HG03135 (cell line): ENCODE measurements at regions not wholly inside any gene's neighbourhood (a gene's known extent, or its start where the extent isn't known, plus 50 kb on each side); places are given as distances from the start of the nearest gene placed in this dataset.

Experiments used
- ATAC-seq: cut with Tn5 transposase; IDR thresholded peaks from one replicate; pipeline ENCODE4 v1.9.1; 2021; ENCODE audit warnings: mild to moderate bottlenecking, moderate library complexity; ENCODE audit not compliant: unreplicated experiment

DNA sequence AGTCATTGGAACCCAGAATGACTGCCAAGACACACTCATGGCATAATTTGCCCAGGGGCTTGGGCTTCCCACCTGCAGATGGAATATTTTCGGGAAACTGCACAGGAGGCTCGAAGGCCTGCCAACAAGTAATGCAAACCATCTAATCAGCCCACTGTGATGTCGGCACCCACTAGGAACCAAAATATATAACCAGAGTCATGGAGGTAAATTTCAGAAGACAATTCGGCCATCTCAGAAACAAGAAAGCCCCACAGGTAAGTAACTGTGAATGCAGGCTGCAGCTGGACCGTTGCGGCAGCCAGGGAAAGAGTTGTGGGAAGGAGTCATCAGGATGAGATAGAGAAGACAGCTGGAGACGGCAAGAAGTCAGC, 264.4 kb downstream of the SYK start:
- no peak for ATAC-seq

DNA sequence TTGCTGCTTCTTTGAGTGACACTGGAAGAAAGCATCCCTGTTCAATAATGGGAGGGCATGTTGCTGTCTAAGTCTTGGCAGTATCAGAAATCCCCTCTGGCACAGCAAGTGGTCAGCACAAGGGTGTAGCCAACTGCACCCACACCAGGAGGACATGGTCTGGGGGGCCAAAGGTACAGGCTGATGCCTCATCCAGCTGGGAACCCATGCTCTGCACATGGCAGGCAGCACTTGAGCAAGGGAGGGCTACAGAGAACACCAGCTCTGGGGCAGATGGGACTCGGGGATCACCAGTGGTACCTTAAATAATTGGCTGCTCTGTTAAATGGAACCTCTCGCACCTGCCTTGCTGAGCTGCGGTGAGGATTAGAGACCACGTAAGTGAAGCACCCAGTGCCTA, 265.2 kb downstream of the SYK start:
- ATAC-seq: no peak

DNA sequence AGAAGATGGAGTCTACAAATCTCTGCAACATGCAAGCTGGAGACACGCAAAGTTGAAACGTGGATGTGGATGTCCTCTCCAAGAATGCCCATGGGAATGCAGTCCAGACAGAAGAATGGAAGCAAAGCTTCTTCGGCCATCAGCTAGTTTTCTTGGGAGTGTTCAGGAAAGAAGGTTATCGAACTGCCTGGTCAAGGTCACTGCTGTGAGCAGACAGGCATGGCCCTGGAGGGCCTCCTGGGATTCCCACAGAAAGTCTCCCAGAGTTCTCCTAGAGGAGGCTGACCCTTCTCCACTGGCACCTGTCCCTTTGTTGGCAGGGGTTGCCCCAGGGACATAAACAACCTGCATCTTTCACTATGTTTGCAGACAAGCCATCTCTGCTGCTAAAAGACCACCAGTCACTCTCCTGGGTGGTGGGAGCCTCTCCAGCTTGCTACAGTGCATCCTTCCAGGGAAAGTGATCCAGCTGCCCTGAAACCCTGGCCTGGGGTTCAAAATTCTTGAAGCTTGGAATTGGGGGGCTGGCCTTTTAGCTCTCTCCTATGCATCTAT, 265.8 kb downstream of the SYK start:
- ATAC-seq: no peak

DNA sequence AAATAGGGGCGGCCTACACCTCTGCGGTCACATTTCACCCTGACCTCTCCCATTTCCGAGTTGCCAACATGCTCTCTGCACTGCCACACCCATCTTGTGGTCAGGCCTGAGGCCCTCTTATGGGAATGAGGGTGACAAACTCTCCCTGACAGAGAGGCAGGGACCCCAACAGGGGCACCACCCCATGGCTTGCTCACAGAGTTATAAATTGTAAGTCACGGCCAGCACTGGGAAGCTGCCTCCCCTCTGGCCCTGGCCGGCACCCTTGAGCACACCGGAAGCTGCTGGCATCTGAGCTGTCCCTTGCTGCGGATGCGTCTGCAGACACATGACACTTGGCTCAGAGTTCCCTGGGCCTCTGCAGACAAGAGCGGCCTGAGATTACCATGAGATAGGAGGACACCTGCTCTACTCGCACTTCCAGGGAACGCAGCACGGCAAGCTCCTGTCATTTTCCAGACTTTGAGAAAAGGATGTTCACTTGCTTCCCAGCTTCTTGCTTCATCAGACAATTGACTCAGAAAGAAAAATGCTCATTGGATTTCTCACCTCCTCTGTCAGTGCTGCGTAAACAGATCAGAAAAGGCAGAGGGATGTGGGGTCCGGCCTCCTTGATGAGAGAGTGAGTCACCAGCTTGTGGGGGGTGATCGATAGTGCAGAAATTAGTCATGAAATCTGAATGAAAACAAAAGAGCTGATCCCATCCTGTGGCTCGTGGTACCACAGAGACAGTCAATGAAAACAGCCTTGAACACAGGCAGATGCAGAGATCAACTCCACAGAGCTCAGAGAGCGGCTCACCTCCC, 269.8 kb downstream of the SYK start:
- ATAC-seq: no peak

DNA sequence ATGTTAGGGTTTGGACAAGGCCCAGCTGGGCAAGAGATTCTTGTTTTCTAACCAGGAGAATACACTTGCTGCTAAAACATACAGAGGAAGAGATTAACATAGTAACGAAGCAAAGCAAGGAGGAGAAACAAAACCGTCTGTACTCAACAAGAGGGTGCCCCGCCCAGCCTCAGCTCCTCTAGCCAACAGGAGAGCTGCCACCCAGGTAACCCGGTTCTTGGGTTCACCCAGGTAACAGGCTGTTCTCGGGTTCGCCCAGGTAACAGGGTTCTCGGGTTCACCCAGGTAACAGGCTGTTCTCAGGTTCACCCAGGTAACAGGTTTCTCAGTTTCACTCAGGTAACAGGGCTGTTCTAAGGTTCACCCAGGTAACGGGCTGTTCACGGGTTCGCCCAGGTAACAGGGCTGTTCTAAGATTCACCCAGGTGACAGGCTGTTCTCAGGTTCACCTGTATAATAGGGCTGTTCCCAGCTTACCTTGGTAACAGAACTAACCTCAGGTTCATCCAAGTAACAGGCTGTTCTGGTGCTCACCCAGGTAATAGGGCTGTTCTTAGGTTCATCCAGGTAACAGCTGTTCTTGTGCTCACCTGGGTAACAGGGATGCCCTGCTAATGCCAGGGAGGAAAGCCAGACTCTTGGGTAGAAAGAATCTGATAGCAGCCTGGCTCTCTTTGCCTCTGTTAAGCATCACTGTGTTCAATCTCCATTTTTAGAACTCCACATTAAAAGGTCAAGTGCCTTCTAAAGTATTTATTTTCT, 271.6 kb downstream of the SYK start:
- no peak for ATAC-seq

DNA sequence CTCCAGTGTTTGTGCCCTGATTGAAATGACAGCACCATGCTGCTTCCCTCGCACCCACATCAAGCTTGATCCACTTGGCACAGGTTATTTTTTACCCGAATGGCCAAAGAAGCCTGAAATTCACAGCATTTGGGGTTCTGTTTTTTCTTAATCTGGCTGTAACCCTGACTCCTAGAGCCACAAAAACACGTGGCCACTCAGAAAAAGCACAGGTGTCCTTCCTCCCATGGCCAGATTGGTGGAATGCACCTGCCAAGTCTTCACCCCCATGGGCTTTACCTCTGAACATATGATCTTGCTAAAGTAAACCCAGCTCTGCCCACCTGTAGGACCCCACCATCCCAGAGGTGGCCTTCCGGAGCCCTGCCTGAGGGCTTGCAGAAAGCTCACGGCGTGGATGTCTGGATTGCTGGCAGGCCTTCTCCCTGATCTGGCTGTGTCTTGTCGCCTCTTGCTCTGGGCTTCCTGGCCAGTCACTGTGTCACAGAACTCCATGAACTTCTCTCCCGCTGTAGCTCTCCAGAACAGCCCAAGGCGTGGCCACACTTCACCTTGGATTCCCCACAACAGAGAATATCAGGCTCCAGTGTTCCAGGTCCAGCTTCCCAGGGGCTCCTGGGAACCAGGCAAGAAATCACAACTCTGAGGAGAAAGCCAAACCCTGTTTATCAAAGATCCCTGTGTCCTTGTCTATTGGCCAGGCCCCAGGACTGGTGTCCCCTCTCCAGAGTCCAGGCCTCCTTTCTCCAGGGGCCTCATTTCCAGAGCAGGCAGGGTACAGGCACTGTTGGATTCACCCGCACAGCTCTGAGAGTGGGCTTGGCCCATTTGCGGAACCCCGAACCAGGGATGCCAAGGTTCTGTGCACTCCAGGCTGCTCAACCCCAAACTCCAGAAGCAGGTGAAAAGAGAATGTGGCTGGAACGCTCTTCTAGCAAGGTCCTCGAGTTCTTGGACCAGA, 272.5 kb downstream of the SYK start:
- ATAC-seq: no peak

DNA sequence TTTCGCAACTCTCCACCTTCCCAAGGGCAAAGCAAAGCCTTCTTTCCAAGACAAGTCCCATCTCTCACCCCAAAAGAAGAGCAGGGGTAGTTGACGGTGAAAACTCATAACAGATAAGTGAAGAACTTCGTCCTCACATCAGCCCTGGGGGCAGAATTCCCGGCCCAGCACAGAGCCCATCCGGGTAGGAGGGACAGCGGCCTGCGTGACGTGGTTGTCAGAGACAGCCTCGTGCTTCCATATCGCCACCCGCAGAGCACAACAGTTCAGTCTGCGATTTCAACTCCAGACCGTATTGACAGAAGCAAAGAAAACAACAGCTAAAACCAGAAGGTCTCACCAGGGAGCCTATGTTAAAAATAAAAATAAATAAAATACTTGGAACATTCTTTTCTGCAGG, 273.2 kb downstream of the SYK start:
- ATAC-seq: no peak

DNA sequence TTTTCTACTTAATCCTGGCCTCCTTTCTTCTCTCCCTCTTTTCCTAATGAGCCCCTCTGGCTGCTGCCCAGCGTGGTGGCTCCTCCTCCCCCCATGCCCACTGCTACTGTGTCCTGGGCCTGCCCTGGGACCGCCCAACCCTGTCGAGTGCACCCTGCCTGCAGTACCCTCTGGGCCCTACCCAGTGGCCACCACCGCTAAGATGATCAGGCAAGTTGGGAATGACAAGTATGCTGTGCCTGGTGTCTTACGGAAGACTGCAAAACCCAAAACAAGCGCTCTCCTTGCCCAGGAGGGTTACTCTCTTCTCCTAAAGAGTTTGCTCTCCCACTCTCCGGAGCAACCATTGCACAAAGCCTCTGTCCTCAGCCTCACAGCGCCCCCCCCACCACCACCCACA, 273.7 kb downstream of the SYK start:
- no peak for ATAC-seq

DNA sequence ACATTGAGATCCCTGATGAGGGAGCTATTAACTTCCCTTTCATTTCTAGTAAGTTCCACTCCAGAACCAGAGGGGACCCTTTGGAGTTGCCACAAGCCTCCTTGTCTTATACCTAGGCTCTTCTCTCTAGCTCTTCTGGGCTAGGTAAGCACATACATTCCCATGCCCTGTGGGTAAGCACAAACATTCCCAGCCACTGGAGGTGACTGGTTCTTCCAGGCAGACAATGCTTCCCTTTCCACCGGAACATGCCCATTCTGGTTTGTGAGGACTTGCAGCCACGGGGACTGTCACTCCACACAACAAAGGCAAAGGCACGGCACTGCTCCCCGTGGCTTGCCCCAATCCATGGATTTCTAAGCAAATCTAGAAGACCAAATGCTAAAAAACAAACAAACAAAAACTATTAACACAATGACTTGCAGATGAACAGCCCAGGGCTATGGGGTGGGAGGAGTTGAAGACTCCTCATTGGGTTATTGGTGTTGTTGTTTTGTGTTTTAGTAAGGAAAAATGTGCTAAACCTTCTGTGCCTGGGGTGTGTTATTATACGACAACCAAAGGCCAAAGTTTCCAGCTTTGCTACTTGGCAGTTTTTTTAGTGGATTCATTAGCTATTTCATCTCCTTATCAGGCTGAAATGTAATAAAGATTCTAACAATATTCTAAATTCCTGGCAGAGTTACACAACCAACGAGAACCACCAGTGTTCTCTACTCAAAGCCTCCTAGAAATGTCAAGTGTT, 276.2 kb downstream of the SYK start:
- no peak for ATAC-seq

DNA sequence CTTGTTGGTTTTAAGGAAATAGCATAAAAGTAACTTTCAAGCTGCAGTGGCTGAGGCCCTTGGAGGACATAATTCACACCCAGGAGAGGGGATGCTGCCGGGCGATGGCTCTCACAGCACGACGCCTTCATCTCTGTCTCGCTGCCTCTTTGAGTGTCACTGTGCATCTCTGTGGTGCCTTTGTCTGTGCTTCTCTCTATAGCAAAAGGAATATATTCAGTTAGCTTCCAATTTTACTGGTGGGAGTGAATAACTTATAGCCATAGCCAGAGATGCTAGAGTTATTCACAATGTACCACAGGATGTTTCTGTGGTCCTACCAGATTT, 276.7 kb downstream of the SYK start:
- ATAC-seq: no peak

DNA sequence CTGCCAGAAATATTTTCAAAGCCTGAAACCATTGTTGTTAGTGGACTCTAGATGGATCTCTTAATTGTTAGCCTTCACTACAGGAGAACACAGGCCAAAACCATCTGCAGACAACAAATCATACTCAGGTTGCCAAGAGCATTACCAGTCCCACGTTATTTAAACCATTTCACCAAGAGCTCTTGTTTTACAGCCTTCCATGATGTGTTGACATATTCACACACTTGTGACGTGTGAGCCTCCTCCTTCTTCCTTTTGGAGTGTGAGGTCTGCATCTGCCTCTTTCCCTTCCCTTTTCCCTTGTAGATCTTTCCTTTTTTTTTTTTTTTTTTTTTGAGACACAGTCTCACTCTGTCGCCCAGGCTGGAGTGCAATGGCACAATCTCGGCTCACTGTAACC, 279.0 kb downstream of the AUH start:
- no peak for ATAC-seq

DNA sequence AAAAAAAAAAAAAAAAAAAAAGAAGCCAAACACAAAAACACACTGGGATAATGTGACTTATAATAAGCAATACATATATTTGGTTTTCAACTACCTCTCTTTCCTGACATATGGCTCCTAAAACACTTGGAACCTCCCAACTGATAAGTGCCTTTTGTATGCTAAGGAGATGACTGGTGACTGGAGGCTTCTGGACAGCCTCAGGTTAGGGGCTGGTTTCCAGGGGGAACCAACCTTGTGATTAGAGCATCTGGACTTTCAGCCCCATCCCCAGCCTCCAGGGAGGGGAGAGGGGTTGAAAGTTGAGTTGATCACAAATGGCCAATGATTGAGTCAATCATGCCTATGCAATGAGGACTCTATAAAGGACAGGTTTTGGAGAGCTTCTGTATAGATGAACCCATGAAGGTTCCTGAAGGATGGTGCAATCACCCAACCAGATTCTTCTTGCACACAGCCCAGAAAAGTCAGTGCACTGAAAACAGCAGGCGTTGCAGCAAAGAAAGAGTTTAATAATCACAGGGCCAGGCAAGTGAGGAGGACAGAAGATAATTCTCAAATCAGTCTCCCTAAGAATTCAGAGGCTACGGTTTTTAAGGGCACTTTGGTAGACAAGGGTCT, 276.7 kb downstream of the AUH start:
- no peak for ATAC-seq

DNA sequence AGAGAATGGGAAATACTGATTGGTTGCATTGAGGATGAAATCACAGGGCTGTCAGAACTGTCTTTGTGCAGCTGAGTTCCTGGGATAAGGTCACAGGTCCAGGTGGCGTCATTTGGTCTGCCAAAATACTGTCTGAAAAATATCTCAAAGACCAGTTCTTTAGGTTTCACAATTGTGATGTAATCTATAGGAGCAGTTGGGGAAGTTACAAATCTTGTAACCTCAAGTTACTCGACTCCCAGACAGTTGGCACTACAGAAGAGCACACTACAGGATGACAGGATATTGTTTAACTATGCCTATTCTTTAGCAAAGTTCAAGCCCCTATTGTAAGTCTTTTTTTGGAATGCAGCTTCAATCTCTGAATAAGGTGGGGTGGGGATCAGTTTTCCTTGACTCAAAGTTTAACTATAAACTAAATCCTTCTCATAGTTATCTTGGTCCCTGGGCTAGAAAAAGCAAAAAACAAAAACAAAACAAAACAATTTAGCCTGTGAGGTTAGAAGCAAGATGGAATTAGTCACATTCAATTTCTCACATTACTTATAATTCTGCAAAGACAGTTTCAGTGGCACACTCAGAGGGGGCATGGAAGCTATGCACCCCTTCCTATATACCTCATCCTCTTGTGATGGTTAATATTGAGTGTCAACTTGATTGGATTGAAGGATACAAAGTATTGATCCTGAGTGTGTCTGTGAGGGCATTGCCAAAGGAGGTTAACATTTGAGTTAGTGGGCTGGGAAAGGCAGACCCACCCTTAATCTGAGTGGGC, 276.0 kb downstream of the AUH start:
- ATAC-seq: no peak

DNA sequence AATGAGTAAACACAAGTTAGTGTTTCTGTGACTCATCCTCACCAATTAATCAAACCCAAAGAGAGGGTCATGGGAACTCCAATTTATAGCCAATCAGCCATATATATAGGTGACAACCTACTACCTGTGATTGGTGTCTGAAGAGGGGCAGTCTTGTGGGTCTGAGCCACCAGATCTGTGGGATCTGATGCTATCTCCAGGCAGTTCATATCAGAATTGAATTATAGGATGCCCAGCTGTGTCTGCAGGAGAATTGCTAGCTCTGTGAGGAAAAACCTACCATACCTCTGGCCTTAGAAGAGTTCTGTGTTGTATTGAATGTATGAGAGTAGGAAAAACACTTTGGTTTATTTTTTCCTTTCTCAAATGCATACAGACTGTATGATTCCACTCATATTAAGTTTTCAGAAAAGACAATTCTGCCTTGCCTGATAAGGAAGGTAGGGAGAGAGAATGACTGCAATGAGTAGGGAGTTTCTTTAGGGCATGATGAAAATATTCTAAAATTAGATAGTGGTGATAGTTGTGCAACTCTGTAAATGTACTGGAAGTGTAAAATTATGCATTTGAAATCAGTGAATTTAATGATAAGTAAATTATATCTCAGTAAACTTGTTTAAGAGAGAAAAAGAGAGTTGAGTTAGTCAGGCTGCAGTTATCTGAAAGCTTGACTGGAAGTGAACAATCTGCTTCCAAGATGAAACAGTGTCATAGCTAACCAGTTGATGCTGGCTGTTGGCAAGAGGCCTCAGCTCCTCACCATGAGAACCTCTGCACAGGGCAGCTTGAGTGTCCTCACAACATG, 274.9 kb downstream of the AUH start:
- ATAC-seq: no peak

DNA sequence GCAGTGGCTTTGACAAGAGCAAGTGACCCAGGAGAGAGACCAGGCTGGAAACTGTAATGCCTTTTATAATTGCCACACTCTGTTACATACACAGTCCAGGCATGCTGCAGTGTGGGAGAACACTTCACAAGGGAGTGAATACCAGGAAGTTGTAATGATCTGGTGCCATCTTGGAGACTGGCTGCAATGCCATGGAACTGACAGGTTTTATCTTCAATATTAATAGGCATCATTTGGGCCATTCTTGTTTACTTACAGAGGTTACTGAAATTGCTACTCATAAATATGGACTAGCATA, 274.3 kb downstream of the AUH start:
- no peak for ATAC-seq

DNA sequence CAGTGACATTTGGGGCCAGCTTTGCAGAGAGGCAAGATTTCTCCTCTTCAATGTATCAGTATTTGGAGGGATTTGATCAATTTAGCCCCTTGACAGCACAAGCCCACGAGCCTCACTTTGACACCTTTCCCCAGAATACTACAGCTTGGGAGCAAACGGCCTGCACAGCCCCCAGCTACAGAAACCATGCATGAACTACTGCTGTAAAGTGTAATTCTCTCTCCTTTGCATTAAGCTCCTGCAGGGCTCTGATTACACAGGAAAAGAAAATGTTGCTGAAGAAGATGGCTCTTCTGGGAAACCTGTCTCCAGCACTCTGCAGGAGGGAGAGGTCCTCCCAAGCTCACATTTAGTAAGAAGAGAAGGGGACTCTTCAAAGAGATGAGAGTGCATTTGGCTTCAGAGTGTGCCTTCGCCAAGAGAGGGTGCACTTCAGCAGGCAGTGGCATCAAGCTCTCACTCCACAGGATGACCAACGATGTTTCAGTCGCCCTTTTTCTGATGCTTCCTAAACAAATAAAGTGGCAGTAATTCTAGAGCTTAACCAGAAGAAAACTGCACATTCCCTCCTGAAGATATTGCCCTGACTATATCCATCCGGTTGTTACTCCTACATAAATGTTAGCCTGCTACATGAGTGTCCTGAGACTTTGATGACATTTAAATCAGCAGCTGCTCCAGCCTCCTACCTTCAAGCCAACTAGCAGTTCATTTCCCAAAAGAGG, 272.2 kb downstream of the AUH start:
- ATAC-seq: no peak

DNA sequence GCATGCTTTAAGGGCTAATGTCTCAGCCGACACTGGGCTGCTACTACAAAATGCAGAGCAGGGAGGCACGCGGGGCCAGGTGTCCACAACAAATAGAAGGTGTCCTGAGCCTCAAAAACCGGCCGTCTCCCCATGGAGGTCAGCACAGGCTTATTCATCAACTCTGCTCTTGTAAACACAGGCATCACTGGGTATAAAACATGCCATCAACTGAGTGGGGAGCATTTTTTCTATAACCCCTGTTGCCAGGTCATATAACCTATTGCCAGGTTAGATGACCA, 271.6 kb downstream of the AUH start:
- ATAC-seq: no peak

DNA sequence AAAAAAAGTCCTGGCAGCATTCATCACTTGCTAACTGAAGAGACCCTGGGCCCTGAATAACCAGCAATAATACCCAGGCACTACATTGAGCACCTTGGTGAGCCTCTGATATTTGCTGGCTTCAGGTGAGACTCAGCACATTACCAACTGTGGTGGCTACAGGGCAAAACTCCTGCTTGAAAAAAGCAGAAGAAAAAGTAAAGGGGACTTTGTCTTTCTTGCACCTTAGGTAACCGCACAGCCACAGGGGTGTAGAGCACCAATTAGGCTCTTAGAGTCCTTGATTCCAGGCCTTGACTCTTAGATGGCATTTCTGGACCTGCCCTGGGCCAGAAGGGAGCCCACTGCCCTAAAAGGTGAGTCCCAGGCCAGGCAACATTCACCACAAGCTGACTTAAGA, 269.5 kb downstream of the AUH start:
- ATAC-seq: no peak
